ENCODE measurements at regions not wholly inside any gene's neighbourhood (a gene's known extent, or its start where the extent isn't known, plus 50 kb on each side); places are given as distances from the start of the nearest gene placed in this dataset.

GRCh38 chr2:220663065-220663464 is 909.0 kb downstream of the EPHA4 start:
- H3K27ac ChIP-seq (ENCODE audit: extremely low read depth, low read depth, low read length) = no peak overlapping the region
- no peaks in the 10 kb centered on the region for H3K9me3 ChIP-seq (ENCODE audit: control insufficient read depth, insufficient read depth, low read depth, low read length)
- no peaks in the 10 kb centered on the region for H3K4me1 ChIP-seq (ENCODE audit: control insufficient read depth, insufficient read depth, low read length)
- H3K36me3 ChIP-seq (ENCODE audit: control insufficient read depth in 2 of 2, insufficient read depth in 1 of 2, low read length in 2 of 2) = no peaks in the 10 kb centered on the region
- ChIA-PET CTCF (no interaction called here), POLR2A (no interaction called here)
- TF ChIP-seq ZNF610 (tag by site-specific recombination; IDR thresholded peaks at IDR 0.05; ENCODE audit: borderline replicate concordance) = no peak
- no peak for TF ChIP-seq ZNF747 (tag by site-specific recombination; IDR thresholded peaks at IDR 0.05)
- no peak for TF ChIP-seq ZFP41 (tag by site-specific recombination; IDR thresholded peaks at IDR 0.05; ENCODE audit: borderline replicate concordance)
- TF ChIP-seq ZNF140 (tag by site-specific recombination; IDR thresholded peaks at IDR 0.05) = no peak
- TF ChIP-seq ZNF777 (tag by site-specific recombination; IDR thresholded peaks at IDR 0.05; ENCODE audit: borderline replicate concordance) = no peak
- TF ChIP-seq, protein P1, sequence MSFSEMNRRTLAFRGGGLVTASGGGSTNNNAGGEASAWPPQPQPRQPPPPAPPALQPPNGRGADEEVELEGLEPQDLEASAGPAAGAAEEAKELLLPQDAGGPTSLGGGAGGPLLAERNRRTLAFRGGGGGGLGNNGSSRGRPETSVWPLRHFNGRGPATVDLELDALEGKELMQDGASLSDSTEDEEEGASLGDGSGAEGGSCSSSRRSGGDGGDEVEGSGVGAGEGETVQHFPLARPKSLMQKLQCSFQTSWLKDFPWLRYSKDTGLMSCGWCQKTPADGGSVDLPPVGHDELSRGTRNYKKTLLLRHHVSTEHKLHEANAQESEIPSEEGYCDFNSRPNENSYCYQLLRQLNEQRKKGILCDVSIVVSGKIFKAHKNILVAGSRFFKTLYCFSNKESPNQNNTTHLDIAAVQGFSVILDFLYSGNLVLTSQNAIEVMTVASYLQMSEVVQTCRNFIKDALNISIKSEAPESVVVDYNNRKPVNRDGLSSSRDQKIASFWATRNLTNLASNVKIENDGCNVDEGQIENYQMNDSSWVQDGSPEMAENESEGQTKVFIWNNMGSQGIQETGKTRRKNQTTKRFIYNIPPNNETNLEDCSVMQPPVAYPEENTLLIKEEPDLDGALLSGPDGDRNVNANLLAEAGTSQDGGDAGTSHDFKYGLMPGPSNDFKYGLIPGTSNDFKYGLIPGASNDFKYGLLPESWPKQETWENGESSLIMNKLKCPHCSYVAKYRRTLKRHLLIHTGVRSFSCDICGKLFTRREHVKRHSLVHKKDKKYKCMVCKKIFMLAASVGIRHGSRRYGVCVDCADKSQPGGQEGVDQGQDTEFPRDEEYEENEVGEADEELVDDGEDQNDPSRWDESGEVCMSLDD (tag by site-specific recombination; IDR thresholded peaks at IDR 0.05) = no peak
- no peak for TF ChIP-seq ZNF571 (tag by site-specific recombination; IDR thresholded peaks at IDR 0.05)
- H3K4me3 ChIP-seq (ENCODE audit: low read depth, low read length) = no peak overlapping the region

DNA sequence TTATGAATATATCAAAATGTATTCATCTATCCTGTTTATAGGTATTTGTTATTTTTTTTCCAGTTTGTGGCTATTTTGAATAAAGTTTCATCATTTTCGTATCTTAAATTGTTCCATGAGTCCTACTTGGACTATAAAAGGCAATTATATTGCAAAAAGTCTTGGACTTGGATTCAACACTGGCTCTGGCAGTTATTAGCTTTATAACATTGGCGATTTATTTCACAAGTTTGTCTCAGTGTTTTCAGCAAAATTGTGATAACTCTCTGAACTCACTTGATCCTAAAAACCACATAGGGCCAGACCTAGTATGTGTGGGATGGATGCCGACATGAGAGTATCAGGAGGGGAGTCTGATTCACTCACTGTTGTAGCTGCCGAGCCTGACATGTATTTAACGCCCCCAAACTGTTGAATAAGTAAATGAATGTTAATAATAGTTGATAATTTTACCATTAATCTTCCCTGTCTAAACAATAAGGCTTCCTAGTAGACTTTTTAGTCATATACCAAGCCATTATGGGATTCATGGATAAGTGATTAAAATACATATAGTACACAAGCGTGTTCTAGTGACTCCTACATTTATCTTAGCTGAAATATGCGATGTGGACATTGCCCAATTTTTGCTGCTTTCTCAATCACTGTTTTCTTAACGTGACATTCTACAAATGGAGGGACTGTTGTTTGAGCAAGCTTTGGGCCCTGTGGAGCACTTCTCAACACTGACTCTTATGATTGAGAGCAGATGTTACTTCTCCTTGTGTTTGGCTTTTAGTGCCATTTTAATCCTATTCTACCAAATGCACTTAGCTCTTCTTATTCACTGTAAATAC is 907.6 kb downstream of the EPHA4 start:
- ChIA-PET POLR2A (no interaction called here), CTCF (no interaction called here)
- Histone ChIP-seq H3K27ac (ENCODE audit: extremely low read depth, low read depth, low read length) (no peak overlapping the region), H3K4me3 (ENCODE audit: low read depth, low read length) (no peak overlapping the region), H3K4me1 (ENCODE audit: control insufficient read depth, insufficient read depth, low read length) (no peaks in the 10 kb centered on the region), H3K36me3 (ENCODE audit: control insufficient read depth in 2 of 2, insufficient read depth in 1 of 2, low read length in 2 of 2) (no peaks in the 10 kb centered on the region), H3K9me3 (ENCODE audit: control insufficient read depth, insufficient read depth, low read depth, low read length) (no peaks in the 10 kb centered on the region)
- TF ChIP-seq ZIC2 (tag by site-specific recombination; IDR thresholded peaks at IDR 0.05) = no peak
- TF ChIP-seq, protein P2, sequence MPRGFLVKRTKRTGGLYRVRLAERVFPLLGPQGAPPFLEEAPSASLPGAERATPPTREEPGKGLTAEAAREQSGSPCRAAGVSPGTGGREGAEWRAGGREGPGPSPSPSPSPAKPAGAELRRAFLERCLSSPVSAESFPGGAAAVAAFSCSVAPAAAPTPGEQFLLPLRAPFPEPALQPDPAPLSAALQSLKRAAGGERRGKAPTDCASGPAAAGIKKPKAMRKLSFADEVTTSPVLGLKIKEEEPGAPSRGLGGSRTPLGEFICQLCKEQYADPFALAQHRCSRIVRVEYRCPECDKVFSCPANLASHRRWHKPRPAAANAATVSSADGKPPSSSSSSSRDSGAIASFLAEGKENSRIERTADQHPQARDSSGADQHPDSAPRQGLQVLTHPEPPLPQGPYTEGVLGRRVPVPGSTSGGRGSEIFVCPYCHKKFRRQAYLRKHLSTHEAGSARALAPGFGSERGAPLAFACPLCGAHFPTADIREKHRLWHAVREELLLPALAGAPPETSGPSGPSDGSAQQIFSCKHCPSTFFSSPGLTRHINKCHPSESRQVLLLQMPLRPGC (tag by site-specific recombination; IDR thresholded peaks at IDR 0.05) = no peak
- TF ChIP-seq KLF10 (tag by site-specific recombination; IDR thresholded peaks at IDR 0.05) = no peak
- no peak for TF ChIP-seq ZNF354C (tag by site-specific recombination; IDR thresholded peaks at IDR 0.05; ENCODE audit: borderline replicate concordance, low read depth)

DNA sequence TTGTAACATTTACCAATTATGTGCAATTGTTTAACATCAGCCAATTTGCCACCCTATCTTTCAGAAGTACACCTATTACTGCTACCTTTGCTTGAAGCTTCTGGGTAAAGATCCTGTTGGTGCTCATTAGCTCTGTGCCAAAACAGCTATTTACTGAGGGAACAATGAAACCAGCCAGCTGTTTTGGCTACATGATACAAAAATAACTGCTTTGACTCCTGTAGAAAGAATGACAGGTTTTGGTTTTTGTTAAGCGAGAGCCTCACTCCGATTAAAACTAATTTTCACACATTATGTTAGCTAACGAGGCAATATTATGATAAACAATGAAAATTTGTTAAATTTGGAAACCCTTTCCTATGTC is 907.0 kb downstream of the EPHA4 start:
- TF ChIP-seq GLI2 (tag by site-specific recombination; IDR thresholded peaks at IDR 0.05; ENCODE audit: borderline replicate concordance, low read depth) = no peak
- no peak for TF ChIP-seq BCL11B (tag by site-specific recombination; IDR thresholded peaks at IDR 0.05; ENCODE audit: low read depth)
- TF ChIP-seq WT1 (tag by site-specific recombination; IDR thresholded peaks at IDR 0.05) = no peak
- no peak for TF ChIP-seq ZNF843 (tag by site-specific recombination; IDR thresholded peaks at IDR 0.05)
- ChIA-PET POLR2A (no interaction called here), CTCF (no interaction called here)
- Histone ChIP-seq H3K4me1 (ENCODE audit: control insufficient read depth, insufficient read depth, low read length) (no peaks in the 10 kb centered on the region), H3K27ac (ENCODE audit: extremely low read depth, low read depth, low read length) (no peak overlapping the region), H3K36me3 (ENCODE audit: control insufficient read depth in 2 of 2, insufficient read depth in 1 of 2, low read length in 2 of 2) (no peaks in the 10 kb centered on the region), H3K9me3 (ENCODE audit: control insufficient read depth, insufficient read depth, low read depth, low read length) (no peaks in the 10 kb centered on the region), H3K4me3 (ENCODE audit: low read depth, low read length) (no peak overlapping the region)
